CD4-positive, alpha-beta T cell treated with Interleukin-1 beta for 1 hour (primary cell): ENCODE measurements at regions not wholly inside any gene's neighbourhood (a gene's known extent, or its start where the extent isn't known, plus 50 kb on each side); places are given as distances from the start of the nearest gene placed in this dataset.
"Not testable (repeated sequence)": the region's sequence is repeated elsewhere in the genome, so short reads cannot be mapped to it uniquely, and the experiment has no call there.

Source experiments
- DNase-seq, 2 donors: peaks; one replicate each; pipeline ENCODE4 v3.0.0-alpha.2; 2020 to 2022

DNA sequence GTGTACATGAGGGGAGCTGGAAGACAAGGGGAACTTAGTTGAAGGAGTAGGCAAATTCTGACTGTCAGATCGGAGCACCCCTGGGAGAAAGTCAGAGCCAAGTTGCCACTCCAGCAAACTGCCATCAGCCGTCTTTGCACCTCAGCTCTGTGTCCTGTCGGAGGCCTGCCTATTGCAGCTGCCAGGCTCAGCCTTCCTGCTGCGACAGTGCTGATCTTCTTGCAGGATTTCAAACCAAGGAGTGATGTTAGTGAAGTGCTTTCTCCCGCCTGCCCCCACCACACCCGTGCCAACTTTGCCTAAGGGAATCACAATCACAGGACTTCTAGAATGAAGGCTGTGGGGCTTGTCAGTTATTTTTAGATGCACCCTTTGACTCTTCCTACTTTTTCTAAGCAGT, 185.3 kb downstream of the KIT start:
- DNase-seq: no peak

DNA sequence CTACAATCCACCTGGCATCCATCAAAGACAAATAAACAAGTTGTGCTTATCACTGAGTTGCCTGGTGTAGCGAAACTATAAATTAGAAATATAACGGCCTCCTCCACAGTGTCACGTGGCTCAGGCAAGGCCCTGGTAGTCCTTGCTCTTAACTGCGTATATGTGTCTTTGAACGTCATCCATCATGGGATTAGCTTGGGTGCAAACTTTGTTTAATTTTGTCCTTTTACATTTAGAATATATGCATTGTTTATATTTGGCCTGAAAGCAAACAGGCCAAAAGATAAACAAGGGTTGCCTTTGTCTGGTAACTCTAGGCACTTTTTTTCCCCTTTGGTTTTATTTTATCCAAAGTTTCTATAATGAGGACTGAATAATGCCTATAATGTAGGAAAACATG, 184.9 kb downstream of the KIT start:
- no peak for DNase-seq

DNA sequence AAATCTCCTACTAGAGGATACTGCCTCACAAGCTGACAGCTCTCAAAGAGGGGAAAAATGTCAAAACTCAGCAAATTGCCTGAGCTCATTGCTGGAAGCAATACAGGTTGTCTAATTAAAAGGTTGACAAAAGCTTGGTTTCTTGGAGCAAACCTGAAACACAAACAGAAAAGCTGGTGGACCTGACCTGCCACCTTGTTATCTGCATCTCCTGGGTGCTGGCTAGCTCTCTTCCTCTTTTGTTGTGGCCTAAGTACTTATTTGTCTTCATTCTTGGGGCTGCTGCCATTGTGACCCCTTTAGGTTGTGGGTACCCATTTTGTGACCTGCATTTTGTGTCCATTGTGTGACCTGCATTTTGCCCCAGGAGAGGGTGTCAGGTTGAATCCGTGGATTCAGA, 184.5 kb downstream of the KIT start:
- no peak for DNase-seq

DNA sequence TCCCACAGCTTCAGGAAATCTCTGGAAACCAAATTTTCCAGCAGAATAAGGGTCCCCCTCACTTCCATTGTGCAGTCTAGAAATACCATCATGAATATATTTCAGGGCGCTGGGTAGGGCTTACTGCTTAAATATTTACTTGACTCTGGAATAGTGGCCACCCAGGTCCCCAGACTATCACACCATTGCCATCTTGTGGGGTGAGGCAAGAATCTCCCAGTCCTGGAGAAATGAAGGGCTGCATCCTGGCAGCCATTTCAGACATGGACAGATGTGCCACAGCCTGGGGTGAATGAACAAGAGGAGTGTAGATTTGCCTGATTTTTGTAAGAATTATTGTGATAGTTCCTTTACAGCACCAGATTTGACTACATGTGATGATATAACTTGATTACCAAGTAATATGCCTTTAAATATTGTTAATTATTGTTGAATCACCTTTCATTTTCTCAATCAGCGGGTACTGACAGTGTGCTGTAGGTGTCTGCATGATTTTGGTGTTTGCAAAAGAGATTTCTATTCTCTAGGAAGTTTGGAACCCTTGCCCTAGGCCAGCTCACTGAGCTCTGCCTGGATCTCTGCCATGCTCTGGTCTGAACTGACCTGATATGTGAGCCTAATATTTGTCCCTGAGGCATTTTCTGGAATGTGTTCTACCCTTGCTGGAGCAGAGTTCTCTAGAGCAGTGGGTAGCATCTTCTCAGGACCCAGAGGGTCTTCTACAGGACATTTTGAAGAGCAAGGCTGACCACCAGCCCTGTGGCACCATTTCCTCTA, 183.4 kb downstream of the KIT start:
- DNase-seq: peak in 1 of 2 donors; percentile 1

DNA sequence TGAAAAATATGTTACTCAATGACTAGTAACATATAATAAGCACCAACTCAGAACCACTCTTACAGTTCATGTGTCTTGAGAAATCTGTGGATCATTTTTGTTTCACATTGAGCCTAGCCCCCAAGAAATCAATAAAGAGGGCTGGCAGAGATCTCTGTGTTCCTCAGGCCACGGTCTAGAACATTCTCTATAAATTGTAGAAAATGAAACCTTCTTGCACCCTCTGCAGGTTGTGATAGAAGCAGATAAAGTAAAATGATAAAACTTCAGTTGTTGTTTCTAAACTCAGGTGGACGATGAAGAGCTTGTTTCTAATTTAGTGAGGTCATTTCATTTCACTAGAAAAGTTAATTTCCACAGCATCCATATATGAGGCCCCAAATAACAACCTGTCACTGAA, 182.7 kb downstream of the KIT start:
- DNase-seq: no peak

DNA sequence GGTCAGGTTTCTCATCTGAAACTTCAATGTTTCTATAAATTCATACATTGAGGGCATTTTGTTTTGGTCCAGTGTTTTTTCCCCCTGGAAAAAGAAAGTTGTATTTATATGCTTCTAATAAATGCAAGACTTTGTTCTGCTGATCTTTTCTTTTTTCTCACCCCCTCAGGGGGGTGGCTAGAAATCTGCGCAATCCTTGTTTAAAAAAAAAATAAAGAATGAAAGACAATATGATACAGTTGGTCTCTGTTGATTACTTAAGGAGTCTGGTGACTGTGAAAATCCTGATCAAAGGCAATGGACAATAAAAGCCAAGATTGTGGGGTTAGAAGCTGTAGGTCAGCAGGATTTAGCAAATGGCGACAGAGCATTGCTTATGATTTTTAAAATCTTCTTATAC, 180.5 kb downstream of the KIT start:
- no peak for DNase-seq

DNA sequence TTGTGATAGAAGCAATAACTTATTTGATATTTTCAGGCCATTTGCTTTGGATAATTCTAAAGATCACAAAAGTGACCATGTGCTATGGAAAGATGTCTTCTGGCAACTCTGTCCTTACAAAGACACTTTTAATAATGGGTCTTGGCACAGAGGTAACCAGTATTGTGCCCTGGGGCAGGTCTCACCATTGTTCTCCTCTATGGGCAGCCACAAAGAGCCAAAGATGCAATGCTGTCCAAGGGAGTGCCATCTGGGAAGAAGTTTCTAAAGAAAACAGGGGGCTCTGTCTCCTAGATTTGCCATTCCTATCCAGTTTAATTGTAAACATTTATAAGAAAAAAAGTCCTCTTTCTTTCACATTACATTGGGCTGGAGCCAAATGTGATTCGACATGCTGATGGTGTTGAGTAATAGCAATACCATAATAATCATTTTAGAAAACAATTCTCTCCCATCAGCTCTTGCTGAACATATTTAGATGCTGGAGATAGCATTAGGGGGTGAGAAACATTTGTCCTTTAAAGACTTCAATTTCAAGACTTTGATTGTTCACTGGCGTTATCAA, 179.9 kb downstream of the KIT start:
- no peak for DNase-seq

DNA sequence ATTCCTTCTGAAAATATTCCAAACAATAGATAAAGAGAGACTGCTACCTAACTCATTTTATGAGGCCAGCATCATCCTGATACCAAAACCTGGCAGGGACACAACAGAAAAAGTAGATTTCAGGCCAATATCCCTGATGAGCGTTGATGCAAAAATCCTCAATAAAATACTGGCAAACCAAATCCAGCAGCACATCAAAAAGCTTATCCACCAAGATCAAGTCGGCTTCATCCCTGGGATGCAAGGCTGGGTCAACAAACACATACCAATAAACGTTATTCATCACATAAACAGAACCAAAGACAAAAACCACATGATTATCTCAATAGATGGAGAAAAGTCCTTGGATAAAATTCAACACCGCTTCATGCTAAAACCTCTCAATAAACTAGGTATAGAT, 170.6 kb downstream of the KIT start:
- DNase-seq: not testable (repeated sequence)

DNA sequence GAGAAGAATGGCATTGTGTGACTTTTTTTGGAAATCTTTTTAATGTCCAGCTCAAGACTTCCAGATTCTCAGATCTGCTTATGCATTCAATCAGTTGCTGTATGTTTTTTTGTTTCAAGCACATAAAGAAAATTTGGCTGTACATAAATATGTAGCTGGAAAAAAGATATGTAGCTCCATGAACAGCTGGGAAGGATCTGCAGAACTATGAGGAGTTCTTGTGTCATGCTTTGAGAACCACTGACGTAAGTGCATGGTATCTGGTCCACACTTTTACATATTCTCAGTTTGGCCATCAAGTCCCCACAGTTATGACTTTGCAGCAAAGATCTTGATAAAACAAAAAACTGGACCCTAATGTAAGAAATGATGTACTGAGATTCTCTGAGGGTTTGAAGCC, 165.9 kb downstream of the KIT start:
- no peak for DNase-seq

DNA sequence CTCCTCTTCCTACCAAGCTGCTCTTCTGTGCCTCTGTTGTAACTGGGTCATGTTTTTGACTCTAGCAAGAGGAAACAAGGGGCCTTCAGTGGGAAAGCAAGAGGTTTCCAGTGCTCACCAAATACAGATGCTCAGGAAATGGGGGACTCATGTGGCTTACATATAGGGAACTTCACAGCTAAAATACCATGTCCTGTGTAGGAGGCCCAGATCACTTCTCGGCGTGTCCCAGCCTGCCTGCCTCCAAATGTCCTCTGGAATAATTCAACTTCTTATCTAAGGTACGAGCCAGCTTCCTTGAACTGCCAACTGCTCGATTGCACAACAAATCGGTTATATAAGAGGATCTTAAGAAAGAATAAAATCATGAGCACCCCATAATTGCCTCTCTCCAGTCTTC, 161.3 kb downstream of the KIT start:
- DNase-seq: no peak

DNA sequence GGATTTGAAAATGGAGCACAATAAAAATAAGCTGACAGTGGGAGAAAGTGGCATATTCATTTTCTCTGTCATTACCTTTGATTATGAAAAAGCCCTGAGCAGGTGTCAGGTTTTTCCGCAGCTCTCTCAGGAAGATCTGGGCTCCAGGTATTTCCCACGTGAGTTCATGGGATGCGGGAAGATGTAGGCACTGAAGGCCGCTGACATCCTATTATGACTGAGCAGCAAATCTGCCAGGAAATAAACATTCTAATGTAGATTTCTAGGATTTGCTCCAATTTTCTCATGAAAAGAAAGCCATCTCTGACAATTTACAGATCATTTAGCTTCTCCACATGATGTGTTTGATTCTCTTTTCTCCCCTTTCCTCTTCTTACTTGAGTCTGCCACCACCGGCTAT, 160.7 kb downstream of the KIT start:
- no peak for DNase-seq

DNA sequence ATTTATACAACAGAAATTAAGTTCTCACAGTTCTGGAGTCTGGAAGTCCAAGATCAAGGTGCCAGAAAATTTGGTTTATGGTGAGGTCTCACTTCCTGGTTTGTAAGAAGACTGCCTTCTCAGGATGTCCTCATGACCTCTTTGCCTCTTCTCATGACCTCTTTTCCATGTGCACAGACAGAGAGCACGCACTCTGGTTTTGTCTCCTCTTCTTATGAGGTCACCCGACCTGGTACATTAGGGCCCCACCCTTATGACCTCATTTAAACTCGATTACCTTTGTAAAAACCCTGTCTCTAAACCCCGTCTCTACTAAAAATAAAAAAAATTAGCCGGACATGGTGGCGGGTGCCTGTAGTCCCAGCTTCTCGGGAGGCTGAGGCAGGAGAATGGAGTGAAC, 155.9 kb downstream of the KIT start:
- no peak for DNase-seq

DNA sequence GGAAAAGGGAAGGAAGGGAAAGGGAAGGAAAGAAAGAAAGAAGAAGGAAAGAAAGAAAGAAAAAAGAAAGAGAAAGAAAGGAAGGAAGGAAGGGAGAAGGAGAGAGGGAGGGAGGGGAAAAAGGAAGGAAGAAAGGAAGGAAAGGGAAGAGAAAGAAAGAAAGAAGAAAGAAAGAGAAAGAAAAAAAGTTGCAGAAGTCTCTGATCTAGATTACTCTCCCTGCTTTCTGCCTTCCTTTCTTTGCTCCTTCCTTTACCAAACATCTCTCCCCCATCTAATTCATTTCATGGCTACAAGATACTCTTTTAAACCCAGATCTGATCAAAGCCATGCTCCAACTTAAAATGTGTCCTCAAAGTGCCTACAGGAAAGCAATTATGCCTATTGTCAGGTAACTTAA, 148.6 kb downstream of the KIT start:
- DNase-seq: no peak

DNA sequence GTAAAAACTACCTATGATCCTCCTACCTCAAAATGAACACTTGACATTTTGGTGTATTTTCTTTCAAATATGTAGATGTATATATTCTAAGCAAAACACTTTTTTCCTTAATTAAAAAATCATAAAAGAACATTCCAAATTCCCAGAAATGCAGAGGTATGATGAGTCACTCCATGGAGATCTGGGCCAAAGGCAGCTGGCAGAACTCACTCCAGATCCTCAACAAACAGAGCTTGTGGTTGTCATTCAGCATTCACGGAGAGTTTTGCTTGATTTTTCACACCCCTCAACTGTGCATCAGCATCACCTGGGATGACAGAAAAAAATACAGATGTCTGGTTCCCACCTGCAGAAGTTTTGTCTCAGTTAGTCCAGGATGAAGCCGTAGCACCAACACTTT, 144.6 kb downstream of the KIT start:
- DNase-seq: no peak

DNA sequence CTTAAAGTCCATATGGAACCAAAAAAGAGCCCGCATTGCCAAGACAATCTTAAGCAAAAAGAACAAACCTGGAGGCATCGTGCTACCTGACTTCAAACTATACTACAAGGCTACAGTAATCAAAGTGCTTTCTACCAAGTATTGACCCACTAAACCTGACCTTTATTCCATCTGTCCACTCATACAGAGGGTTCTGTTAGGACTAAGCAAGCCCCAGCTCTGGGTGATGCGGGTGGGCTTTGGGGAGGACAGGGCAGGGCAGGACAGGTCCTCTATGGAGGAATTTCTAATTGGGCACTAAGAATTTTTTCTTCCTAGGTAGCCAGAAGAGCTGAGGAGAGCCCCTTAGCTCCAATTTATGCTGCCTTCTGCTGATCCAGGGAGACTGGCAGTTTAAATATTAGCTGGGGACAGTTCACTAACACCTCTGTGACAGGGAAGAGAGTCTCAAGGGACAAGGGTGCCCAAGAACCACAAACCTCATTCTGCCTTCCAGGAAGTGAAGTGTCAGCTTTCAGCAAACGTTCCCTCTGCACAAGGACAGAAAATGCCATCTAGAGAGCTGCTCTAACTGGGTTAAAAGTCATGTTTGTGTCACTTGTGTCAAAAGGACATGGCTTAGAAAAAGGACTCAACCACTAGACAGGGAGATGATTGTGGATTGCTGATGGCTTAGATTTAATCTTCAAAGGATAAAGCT, 143.2 kb downstream of the KIT start:
- no peak for DNase-seq

DNA sequence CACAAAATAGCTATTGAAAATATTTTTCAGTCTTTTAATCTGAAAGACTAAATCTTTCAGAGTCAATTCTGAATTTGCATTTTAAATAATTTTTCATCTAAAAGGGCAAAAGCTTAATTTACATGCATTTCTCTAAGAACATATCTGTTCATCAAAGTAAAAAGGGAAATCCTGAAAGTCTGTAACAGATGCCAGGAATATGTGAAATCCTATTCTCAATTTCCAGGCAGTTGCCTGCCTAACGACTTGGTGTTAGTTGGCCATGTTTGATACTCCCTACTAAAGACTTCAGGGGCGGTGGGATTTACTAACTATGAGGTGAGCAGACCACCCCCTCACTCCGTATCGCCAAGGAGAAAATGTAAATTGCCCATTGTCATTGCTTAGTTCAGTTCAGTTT, 136.8 kb downstream of the KIT start:
- DNase-seq: no peak

DNA sequence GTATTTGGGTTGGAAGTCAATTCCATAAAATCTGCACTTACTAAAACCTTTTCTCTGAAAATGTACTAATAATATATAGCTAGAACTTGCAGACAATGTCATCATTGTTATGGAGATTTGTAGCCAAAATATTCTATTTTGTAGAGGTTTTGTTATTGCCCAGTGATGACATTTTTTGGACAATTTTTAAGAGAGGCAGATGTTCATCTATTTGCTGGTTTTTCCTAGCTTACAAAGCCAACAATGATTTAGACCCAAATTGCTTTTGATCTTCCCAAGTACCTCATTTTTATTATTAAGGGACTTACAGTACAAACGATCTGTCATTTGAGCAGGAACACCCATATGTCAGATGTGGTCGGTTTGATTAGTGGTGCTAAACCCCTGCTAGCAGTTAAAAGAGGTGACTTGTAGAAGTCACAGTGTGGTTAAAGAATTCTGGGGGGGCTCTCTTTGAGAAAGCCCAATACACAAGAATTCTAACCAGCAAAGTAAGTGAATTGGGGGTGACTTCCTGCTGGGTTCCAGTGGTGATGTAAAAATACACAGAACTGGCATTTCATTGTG, 136.2 kb downstream of the KIT start:
- DNase-seq: no peak
